OCI-LY7 (cell line): ENCODE measurements at regions not wholly inside any gene's neighbourhood (a gene's known extent, or its start where the extent isn't known, plus 50 kb on each side); places are given as distances from the start of the nearest gene placed in this dataset.

ENCODE experiments used
- EZH2phosphoT487 ChIP-seq: fragments of 200-600 bp; sonication (generic); IDR thresholded peaks from 2 replicates; pipeline ENCODE4 v1.6.1; 2018; ENCODE audit warnings: low read depth, borderline replicate concordance, mild to moderate bottlenecking, mixed run types, antibody characterized with exemption, low read length, moderate library complexity, mixed read lengths
- TF ChIP-seq, protein P1 (sequence below): fragments of 200-600 bp; sonication (generic); conservative IDR thresholded peaks from 2 replicates; pipeline ENCODE4 v1.5.1; 2014; ENCODE audit warnings: mild to moderate bottlenecking, antibody characterized with exemption, low read length, moderate library complexity, mixed read lengths

DNA sequence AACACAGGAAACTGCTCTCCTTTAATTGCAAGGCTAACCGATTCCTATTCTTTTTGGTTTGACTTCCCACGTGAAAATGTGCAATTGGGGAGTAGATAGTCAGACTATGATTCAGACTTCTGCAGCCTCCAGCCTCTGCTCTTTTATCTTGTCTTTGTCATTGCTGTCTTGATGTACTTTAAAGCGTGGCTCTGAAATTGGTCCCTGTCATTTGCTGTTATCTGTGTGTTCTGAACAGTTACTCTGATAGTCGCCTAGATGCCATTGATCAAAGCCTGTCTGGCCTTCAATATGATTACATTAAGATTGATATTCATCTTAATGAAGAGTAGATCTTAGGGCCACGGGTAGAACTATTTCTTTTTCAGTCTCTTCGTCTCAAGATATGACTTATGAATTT, 799.2 kb downstream of the REEP3 start:
- TF ChIP-seq, protein P1, sequence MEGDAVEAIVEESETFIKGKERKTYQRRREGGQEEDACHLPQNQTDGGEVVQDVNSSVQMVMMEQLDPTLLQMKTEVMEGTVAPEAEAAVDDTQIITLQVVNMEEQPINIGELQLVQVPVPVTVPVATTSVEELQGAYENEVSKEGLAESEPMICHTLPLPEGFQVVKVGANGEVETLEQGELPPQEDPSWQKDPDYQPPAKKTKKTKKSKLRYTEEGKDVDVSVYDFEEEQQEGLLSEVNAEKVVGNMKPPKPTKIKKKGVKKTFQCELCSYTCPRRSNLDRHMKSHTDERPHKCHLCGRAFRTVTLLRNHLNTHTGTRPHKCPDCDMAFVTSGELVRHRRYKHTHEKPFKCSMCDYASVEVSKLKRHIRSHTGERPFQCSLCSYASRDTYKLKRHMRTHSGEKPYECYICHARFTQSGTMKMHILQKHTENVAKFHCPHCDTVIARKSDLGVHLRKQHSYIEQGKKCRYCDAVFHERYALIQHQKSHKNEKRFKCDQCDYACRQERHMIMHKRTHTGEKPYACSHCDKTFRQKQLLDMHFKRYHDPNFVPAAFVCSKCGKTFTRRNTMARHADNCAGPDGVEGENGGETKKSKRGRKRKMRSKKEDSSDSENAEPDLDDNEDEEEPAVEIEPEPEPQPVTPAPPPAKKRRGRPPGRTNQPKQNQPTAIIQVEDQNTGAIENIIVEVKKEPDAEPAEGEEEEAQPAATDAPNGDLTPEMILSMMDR = no peak
- TF ChIP-seq EZH2phosphoT487 = no peak
